MM.1S (cell line): ENCODE measurements at regions not wholly inside any gene's neighbourhood (a gene's known extent, or its start where the extent isn't known, plus 50 kb on each side); places are given as distances from the start of the nearest gene placed in this dataset.

Experiments used
- DNase-seq: peaks from one replicate; pipeline ENCODE4 v3.0.0-alpha.2; 2015
- H2AFZ ChIP-seq: fragments of 300-600 bp; sonication (generic); 2 replicates; pipeline ENCODE4 v1.6.0; 2016; ENCODE audit warnings: antibody characterized with exemption, low read length
- H3F3A ChIP-seq: fragments of 300-600 bp; sonication (generic); 2 replicates; pipeline ENCODE4 v1.6.1; 2016; ENCODE audit warnings: mild to moderate bottlenecking, antibody characterized with exemption, low read length, moderate library complexity, mixed read lengths; ENCODE audit not compliant: insufficient read depth
- H3K27ac ChIP-seq: fragments of 300-600 bp; sonication (generic); 2 replicates; pipeline ENCODE4 v1.5.1; 2016; ENCODE audit warnings: mild to moderate bottlenecking, low read length
- H3K27me3 ChIP-seq: fragments of 300-600 bp; sonication (generic); replicated peaks from 2 replicates; pipeline ENCODE4 v1.6.0; 2016; ENCODE audit warnings: low read length; ENCODE audit not compliant: insufficient read depth
- H3K36me3 ChIP-seq: fragments of 300-600 bp; sonication (generic); replicated peaks from 2 replicates; pipeline ENCODE4 v1.6.1; 2016; ENCODE audit warnings: mild to moderate bottlenecking, low read length, mixed read lengths; ENCODE audit not compliant: insufficient read depth
- H3K4me1 ChIP-seq: fragments of 300-600 bp; sonication (generic); 2 replicates; pipeline ENCODE4 v1.6.1; 2016; ENCODE audit warnings: low read length, mixed read lengths
- H3K4me2 ChIP-seq: fragments of 300-600 bp; sonication (generic); 2 replicates; pipeline ENCODE4 v1.6.0; 2016; ENCODE audit warnings: low read depth, low read length
- H3K4me3 ChIP-seq: fragments of 300-600 bp; sonication (generic); 2 replicates; pipeline ENCODE4 v1.5.1; 2016; ENCODE audit warnings: low read length, mixed read lengths
- H3K79me2 ChIP-seq: fragments of 300-600 bp; sonication (generic); 2 replicates; pipeline ENCODE4 v1.6.1; 2016; ENCODE audit warnings: mixed run types, low read length, mixed read lengths
- H3K9ac ChIP-seq: fragments of 300-600 bp; sonication (generic); 2 replicates; pipeline ENCODE4 v1.6.1; 2016; ENCODE audit warnings: low read length, mixed read lengths
- H3K9me2 ChIP-seq: fragments of 300-600 bp; sonication (generic); replicated peaks from 2 replicates; pipeline ENCODE4 v1.6.1; 2016; ENCODE audit warnings: mild to moderate bottlenecking, low read length, mixed read lengths; ENCODE audit not compliant: insufficient read depth
- H3K9me3 ChIP-seq: fragments of 300-600 bp; sonication (generic); replicated peaks from 2 replicates; pipeline ENCODE4 v1.6.1; 2016; ENCODE audit warnings: mild to moderate bottlenecking, low read length, mixed read lengths; ENCODE audit not compliant: insufficient read depth
- H4K20me1 ChIP-seq: fragments of 300-600 bp; sonication (generic); 2 replicates; pipeline ENCODE4 v1.6.1; 2016; ENCODE audit warnings: mild to moderate bottlenecking, low read length, moderate library complexity, mixed read lengths; ENCODE audit not compliant: insufficient read depth
- EZH2 ChIP-seq: fragments of 300-600 bp; sonication (generic); optimal IDR thresholded peaks from 2 replicates; pipeline ENCODE3; 2017; ENCODE audit warnings: low read depth, mild to moderate bottlenecking, antibody characterized with exemption, low read length, mixed read lengths
- EZH2phosphoT487 ChIP-seq: fragments of 300-600 bp; sonication (generic); IDR thresholded peaks from 2 replicates; pipeline ENCODE4 v1.6.1; 2018; ENCODE audit warnings: antibody characterized with exemption, low read length
- TF ChIP-seq, protein P1 (sequence below): fragments of 300-600 bp; sonication (generic); IDR thresholded peaks from 2 replicates; pipeline ENCODE4 v1.5.1; 2016; ENCODE audit warnings: antibody characterized with exemption, low read length, mixed read lengths

DNA sequence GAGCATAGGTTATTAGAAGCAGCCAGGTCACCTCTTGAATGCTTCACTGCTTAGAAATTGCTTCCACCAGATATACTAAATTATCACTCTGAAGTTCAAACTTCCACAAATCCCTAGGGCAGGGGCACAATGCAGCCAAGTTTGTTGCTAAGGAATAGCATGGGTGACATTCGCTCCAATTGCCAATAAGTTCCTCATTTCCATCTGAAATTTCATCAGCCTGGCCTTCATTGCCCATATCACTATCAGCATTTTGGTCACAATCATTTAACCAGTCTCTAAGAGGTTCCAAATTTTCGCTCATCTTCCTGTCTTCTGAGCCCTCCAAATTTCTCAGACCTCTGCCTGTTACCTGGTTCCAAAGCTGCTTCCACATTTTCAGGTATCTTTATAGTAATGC, 356.1 kb downstream of the DAD1 start:
- no peak overlapping the region for H3K27ac ChIP-seq
- no peak overlapping the region for H2AFZ ChIP-seq
- no peaks in the 10 kb centered on the region for H3K4me1 ChIP-seq
- no peaks in the 10 kb centered on the region for H4K20me1 ChIP-seq
- no peaks in the 10 kb centered on the region for H3K9me2 ChIP-seq
- H3K4me2 ChIP-seq = no peak overlapping the region
- no peaks in the 10 kb centered on the region for H3K36me3 ChIP-seq
- H3K27me3 ChIP-seq = no peaks in the 10 kb centered on the region
- DNase-seq = no peak
- H3K9ac ChIP-seq = no peak overlapping the region
- no peak for TF ChIP-seq EZH2
- no peak for TF ChIP-seq EZH2phosphoT487
- TF ChIP-seq, protein P1, sequence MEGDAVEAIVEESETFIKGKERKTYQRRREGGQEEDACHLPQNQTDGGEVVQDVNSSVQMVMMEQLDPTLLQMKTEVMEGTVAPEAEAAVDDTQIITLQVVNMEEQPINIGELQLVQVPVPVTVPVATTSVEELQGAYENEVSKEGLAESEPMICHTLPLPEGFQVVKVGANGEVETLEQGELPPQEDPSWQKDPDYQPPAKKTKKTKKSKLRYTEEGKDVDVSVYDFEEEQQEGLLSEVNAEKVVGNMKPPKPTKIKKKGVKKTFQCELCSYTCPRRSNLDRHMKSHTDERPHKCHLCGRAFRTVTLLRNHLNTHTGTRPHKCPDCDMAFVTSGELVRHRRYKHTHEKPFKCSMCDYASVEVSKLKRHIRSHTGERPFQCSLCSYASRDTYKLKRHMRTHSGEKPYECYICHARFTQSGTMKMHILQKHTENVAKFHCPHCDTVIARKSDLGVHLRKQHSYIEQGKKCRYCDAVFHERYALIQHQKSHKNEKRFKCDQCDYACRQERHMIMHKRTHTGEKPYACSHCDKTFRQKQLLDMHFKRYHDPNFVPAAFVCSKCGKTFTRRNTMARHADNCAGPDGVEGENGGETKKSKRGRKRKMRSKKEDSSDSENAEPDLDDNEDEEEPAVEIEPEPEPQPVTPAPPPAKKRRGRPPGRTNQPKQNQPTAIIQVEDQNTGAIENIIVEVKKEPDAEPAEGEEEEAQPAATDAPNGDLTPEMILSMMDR = no peak
- no peaks in the 10 kb centered on the region for H3K79me2 ChIP-seq
- no peaks in the 10 kb centered on the region for H3K9me3 ChIP-seq
- no peaks in the 10 kb centered on the region for H3F3A ChIP-seq
- H3K4me3 ChIP-seq = no peak overlapping the region

DNA sequence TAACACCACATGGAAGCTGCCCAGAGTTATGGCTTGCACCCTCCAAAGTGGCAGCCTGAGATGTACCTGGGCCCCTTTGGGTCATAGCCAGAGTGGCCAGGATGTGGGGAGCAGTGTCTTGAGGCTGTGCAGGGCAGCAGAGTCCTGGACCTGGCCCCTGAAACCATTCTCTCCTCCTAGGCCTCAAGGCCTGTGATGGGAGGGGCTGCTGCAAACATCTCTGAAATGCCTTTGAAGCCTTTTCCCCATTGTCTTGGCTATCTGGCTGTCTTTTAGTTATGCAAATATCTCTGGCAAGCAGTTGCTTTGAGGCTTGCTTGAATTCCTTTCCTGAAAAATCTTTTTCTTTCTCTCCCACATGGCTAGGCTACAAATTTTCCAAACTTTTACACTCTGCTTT, 356.5 kb downstream of the DAD1 start:
- H3K4me2 ChIP-seq = no peak overlapping the region
- no peaks in the 10 kb centered on the region for H4K20me1 ChIP-seq
- H3K36me3 ChIP-seq = no peaks in the 10 kb centered on the region
- no peak overlapping the region for H2AFZ ChIP-seq
- no peak for DNase-seq
- no peak overlapping the region for H3K9ac ChIP-seq
- H3K27ac ChIP-seq = no peak overlapping the region
- H3K4me3 ChIP-seq = no peak overlapping the region
- no peaks in the 10 kb centered on the region for H3K27me3 ChIP-seq
- H3K9me2 ChIP-seq = no peaks in the 10 kb centered on the region
- H3K79me2 ChIP-seq = no peaks in the 10 kb centered on the region
- H3K4me1 ChIP-seq = no peaks in the 10 kb centered on the region
- no peaks in the 10 kb centered on the region for H3F3A ChIP-seq
- no peaks in the 10 kb centered on the region for H3K9me3 ChIP-seq
- no peak for TF ChIP-seq EZH2phosphoT487
- TF ChIP-seq, protein P1 = no peak
- TF ChIP-seq EZH2 = no peak

DNA sequence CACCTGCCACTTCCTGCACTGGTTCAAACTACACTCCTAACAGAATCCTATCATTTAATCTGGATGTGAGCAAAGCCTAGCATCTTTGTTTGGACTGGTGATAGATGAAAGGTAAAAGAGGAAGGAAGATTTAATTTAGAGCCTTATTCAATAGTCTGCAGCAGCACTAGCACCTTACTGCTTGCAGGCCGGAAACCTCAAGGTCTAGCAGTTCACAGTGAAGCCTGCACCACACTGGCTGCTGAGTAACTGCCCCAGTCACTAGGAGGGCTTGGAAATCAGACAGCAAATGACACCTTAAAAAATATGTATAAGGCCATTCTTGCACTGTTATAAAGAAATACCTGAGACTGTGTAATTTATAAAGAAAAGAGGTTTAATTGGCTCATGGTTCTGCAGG, 358.0 kb downstream of the DAD1 start:
- Histone ChIP-seq H3K4me2 (no peak overlapping the region), H3K27me3 (no peaks in the 10 kb centered on the region), H3K9me2 (no peaks in the 10 kb centered on the region), H3K79me2 (no peaks in the 10 kb centered on the region), H3K9ac (no peak overlapping the region), H3K27ac (no peak overlapping the region), H3K36me3 (no peaks in the 10 kb centered on the region), H3K9me3 (no peaks in the 10 kb centered on the region), H4K20me1 (no peaks in the 10 kb centered on the region), H3F3A (no peaks in the 10 kb centered on the region), H2AFZ (no peak overlapping the region), H3K4me3 (no peak overlapping the region), H3K4me1 (no peaks in the 10 kb centered on the region)
- no peak for DNase-seq
- TF ChIP-seq, protein P1 = no peak
- TF ChIP-seq EZH2phosphoT487 (no peak), EZH2 (no peak)

DNA sequence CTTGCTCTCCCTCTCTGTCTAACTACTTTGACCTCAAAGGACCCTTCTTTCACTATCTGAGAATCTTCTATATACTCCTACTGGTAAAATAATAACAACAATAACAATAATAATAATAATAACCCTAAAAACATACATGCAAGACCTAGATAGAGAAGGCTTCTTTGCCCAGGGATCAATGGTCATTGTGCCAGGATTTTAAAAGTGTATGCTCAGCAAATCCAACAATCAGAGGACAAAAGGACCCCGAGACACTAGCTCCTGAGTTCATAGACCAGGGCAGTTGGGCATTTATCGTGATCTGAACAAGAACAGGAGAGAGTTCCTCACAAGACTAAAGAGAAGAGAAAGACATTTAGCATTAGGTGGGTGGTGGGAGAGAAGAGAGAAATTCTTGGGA, 358.5 kb downstream of the DAD1 start:
- TF ChIP-seq, protein P1 = no peak
- no peak for TF ChIP-seq EZH2
- TF ChIP-seq EZH2phosphoT487 = no peak
- H3F3A ChIP-seq = no peaks in the 10 kb centered on the region
- H3K4me1 ChIP-seq = no peaks in the 10 kb centered on the region
- no peak for DNase-seq
- no peaks in the 10 kb centered on the region for H3K79me2 ChIP-seq
- no peaks in the 10 kb centered on the region for H3K36me3 ChIP-seq
- H3K9me2 ChIP-seq = no peaks in the 10 kb centered on the region
- no peak overlapping the region for H3K4me3 ChIP-seq
- no peak overlapping the region for H3K9ac ChIP-seq
- no peaks in the 10 kb centered on the region for H4K20me1 ChIP-seq
- no peak overlapping the region for H3K4me2 ChIP-seq
- H2AFZ ChIP-seq = no peak overlapping the region
- H3K27ac ChIP-seq = no peak overlapping the region
- H3K9me3 ChIP-seq = no peaks in the 10 kb centered on the region
- H3K27me3 ChIP-seq = no peaks in the 10 kb centered on the region
